Mesodermal cell (in vitro differentiated cells): ENCODE measurements at regions not wholly inside any gene's neighbourhood (a gene's known extent, or its start where the extent isn't known, plus 50 kb on each side); places are given as distances from the start of the nearest gene placed in this dataset.

Experiments
- H3K27ac ChIP-seq: 2 replicates; pipeline ENCODE4 v1.7.0; 2013; ENCODE audit warnings: mild to moderate bottlenecking, low read depth, low read length, moderate library complexity; ENCODE audit not compliant: severe bottlenecking
- H3K36me3 ChIP-seq: 2 replicates; pipeline ENCODE4 v1.7.1; 2013; ENCODE audit warnings: mild to moderate bottlenecking, low read length, moderate library complexity; ENCODE audit not compliant: control insufficient read depth, insufficient read depth
- H3K4me1 ChIP-seq: one replicate; pipeline ENCODE4 v1.7.1; 2013; ENCODE audit warnings: mild to moderate bottlenecking, low read length; ENCODE audit not compliant: insufficient read depth, control insufficient read depth, poor library complexity, severe bottlenecking
- H3K4me3 ChIP-seq: 2 replicates; pipeline ENCODE4 v1.7.0; 2013; ENCODE audit warnings: low read length, control low read depth, mild to moderate bottlenecking; ENCODE audit not compliant: insufficient read depth, poor library complexity, severe bottlenecking; ENCODE audit errors: extremely low read depth
- H3K9me3 ChIP-seq: 2 replicates; pipeline ENCODE4 v1.7.1; 2013; ENCODE audit warnings: mild to moderate bottlenecking, low read length, moderate library complexity; ENCODE audit not compliant: control insufficient read depth
- WGBS, 2 experiments: methylation state at CpG; one replicate each; pipeline ENCODE4 v1.1.5; 2013; ENCODE audit warnings: missing lambda C conversion rate in 2 of 2; ENCODE audit not compliant: insufficient coverage in 2 of 2; 5-methylcytosine and 5-hydroxymethylcytosine counted together

DNA sequence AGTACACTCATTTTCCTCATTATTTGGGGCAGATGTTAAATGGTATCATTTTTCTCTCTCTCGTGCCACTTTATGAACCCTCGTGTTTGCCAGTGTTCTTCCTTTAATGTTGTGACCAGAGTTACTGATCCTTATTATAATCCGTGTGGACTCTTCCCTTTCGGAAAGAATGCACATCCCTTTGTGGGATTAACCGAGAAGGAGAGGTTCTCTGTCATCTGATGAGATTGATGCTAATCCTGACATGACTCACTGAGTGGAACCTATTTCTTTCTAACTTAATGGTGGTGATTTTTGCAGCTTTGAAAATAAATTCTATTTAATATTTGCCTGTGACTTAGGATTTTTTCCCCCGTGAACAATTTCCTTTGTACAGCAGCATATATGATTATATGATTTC is 300.0 kb upstream of the MAN1A1 start:
- H3K4me1 ChIP-seq = no peaks in the 10 kb centered on the region
- no peak overlapping the region for H3K4me3 ChIP-seq
- no peaks in the 10 kb centered on the region for H3K36me3 ChIP-seq
- no peaks in the 10 kb centered on the region for H3K9me3 ChIP-seq
- no peak overlapping the region for H3K27ac ChIP-seq
- WGBS, 2 experiments = 93 to 96% methylated on average over 3 to 5 of the region's 6 CpGs

DNA sequence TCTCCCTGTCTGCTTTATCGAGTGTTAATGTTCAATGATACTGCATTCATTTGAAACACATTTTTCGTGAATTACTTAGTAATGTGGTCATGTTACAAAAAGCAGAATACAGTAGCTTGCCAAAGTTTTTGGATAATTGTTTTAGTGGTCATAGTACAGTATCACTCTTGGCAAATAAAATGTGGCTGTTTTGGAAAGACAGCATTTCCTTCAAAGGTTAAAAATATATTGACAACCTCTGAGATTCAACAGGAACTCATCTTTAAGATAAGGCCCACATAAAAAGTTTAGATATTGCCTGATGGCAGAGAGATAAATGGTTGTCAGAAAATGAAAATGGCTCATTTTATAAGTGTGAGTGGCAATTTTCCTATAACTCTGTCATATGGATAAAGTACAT is 297.7 kb upstream of the MAN1A1 start:
- no peaks in the 10 kb centered on the region for H3K9me3 ChIP-seq
- H3K36me3 ChIP-seq = no peaks in the 10 kb centered on the region
- H3K4me3 ChIP-seq = no peak overlapping the region
- H3K27ac ChIP-seq = no peak overlapping the region
- H3K4me1 ChIP-seq = no peaks in the 10 kb centered on the region
- 83 to 88% methylated on average over 1 to 2 of the region's 2 CpGs for WGBS, 2 experiments

DNA sequence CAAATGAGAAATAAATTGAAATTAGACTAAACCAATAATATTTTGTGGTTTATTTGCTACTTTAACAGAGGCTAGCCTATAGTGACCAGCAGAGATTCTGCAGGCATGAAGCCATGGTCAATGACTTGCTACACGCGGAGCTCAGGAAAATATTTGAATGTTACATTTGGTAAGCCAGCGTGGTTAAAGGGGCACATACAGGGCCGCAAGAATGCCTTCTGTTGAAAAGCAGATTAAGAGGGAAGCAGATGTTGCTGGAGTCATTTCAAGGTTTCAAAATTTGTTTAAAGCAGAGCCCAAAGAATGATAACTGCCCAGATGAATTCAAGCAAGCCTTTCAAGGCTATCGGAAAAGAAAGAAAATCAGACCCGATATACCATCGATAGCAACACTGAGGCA is 294.3 kb upstream of the MAN1A1 start:
- Histone ChIP-seq H3K36me3 (no peaks in the 10 kb centered on the region), H3K4me3 (no peak overlapping the region), H3K27ac (no peak overlapping the region), H3K9me3 (no peaks in the 10 kb centered on the region), H3K4me1 (no peaks in the 10 kb centered on the region)
- 97% methylated on average over 7 of the region's 7 CpGs for WGBS, 2 experiments

DNA sequence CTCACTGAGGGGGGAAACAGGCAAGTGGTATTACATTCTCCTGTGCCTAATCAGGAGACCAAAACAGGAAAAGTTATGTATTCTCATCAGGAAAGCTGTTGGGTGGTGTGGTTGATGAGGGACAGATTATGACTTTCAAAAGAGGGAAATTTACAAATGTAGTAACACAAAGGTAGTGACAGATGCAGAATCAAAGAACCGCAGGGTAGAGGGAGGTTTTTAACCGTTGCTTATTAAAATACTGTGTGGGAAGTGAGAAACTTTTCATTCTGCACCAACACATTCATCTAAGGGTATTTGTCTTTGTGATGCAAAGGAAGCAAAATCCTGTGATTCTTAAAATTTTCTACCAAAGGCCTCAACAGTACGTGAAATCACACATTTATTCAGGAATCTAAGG is 288.2 kb upstream of the MAN1A1 start:
- H3K4me1 ChIP-seq = no peaks in the 10 kb centered on the region
- WGBS, 2 experiments = no CpG with 5 or more reads among the region's 3 CpGs

DNA sequence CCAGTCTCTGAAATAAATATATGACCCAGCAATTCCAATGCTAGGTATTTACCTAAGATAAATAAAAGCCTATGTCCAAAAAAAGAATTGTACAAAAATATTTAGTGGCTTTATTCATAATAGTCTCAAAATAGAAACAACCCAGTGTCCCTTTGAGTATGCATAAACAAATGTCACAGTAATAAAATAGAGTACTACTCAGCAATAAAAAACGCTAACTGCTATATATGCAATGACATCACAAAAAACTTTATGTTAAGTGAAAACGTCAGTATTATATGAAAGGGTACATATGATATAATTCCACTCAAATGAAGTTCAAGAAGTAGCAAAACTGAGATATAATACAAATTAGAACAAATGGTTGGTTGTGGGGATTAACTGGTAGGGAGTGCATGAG is 286.5 kb upstream of the MAN1A1 start:
- H3K4me1 ChIP-seq = no peaks in the 10 kb centered on the region
- H3K27ac ChIP-seq = no peak overlapping the region
- no peak overlapping the region for H3K4me3 ChIP-seq
- no peaks in the 10 kb centered on the region for H3K36me3 ChIP-seq
- H3K9me3 ChIP-seq = no peaks in the 10 kb centered on the region
- WGBS, 2 experiments = no CpG with 5 or more reads among the region's 2 CpGs

More for the DNA sequence above, 288.2 kb upstream of the MAN1A1 start:
- Histone ChIP-seq H3K4me3 (no peak overlapping the region), H3K36me3 (no peaks in the 10 kb centered on the region), H3K9me3 (no peaks in the 10 kb centered on the region), H3K27ac (no peak overlapping the region)

DNA sequence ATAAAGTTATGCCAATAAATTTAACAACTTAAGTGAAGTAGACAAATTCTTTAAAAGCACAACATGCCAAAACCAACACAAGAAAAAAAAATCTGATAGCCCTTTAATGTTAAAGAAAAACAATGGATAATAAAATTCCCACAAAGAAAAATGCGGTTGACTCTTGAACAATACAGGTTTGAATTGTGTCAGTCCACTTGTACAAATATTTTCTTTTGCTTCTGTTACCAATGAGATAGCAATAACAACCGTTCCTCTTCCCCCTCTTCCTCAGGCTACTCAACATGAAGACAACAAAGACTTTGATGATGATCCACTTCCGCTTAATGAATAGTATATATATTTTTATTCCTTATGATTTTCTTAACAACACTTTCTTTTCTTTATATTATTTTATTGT is 283.9 kb upstream of the MAN1A1 start:
- Histone ChIP-seq H3K27ac (no peak overlapping the region), H3K36me3 (no peaks in the 10 kb centered on the region), H3K9me3 (no peaks in the 10 kb centered on the region), H3K4me1 (peaks cover 1% of the 10 kb centered on the region), H3K4me3 (no peak overlapping the region)
- 100% methylated on average over 1 of the region's 3 CpGs; no CpG with 5 or more reads in 1 of the 2 experiments for WGBS, 2 experiments

DNA sequence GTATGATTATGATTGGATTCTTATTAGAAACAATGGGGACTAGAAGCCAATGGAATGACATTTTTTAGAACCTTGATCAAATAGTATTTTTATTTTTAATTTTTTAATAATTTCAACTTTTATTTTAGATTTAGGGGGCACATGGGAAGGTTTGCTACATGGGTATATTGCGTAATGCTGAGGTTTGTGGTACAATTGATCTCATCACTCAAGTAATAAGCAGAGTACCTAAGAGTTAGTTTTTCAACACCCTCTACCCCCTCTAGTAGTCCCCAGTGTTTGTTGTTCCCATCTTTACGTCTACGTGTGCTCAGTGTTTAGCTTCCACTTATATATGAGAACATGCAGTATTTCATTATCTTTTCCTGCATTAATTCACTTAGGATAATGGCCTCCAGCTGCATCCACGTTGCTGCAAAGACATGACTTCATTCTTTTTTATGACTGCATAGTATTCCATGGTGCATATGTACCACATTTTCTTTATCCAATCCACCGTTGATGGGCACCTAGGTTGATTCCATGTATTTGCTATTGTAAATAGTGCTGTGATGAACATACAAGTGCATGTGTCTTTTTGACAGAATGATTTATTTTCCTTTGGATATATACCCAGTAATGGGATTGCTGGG is 281.1 kb upstream of the MAN1A1 start:
- Histone ChIP-seq H3K36me3 (no peaks in the 10 kb centered on the region), H3K9me3 (no peaks in the 10 kb centered on the region), H3K27ac (no peak overlapping the region), H3K4me1 (peaks cover 7% of the 10 kb centered on the region), H3K4me3 (no peak overlapping the region)
- 80 to 90% methylated on average over 1 to 3 of the region's 5 CpGs for WGBS, 2 experiments

DNA sequence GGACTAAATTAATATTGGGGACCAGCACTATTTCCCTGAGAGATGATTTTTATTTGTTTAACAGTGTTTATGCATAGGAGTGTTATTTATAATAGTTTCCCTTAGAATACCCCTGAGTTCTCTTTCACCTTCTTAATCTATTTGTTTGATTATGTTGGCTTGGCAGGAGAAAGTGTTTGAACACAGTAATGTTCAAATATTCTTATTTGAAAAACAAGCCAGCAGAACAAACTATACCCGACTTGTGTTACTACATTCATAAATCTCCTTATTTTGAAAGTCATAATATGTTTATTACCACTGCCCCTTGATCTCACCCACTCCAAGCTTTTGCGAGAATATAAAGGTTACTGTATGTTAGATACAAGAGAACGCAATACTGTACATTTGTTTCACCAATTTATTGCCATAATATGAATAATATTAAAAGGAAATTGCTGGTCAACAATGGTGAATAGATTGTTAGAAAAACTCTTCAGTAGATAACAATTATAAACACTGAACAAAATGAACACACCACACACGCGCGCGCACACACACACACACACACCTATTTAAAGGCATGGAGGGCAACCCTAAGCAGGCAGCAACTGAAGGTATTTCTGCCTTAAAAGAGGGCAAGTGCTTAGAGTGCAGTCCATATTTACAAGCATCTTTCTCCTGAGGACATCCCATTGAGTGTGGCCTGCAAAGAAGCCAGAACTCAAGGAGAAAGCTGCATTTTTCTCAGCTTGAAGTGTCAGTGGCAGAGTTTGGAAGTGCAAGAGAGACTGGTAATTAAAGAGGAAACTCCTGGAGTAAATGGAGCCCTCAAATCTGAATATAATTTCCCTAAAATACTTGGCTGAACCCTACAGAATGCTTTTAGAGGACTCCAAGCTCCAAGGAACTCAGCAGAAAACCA is 279.4 kb upstream of the MAN1A1 start:
- Histone ChIP-seq H3K27ac (no peak overlapping the region), H3K9me3 (no peaks in the 10 kb centered on the region), H3K36me3 (no peaks in the 10 kb centered on the region), H3K4me1 (peaks cover 7% of the 10 kb centered on the region), H3K4me3 (no peak overlapping the region)
- WGBS, 2 experiments = 100% methylated on average over 4 of the region's 7 CpGs; no CpG with 5 or more reads in 1 of the 2 experiments

DNA sequence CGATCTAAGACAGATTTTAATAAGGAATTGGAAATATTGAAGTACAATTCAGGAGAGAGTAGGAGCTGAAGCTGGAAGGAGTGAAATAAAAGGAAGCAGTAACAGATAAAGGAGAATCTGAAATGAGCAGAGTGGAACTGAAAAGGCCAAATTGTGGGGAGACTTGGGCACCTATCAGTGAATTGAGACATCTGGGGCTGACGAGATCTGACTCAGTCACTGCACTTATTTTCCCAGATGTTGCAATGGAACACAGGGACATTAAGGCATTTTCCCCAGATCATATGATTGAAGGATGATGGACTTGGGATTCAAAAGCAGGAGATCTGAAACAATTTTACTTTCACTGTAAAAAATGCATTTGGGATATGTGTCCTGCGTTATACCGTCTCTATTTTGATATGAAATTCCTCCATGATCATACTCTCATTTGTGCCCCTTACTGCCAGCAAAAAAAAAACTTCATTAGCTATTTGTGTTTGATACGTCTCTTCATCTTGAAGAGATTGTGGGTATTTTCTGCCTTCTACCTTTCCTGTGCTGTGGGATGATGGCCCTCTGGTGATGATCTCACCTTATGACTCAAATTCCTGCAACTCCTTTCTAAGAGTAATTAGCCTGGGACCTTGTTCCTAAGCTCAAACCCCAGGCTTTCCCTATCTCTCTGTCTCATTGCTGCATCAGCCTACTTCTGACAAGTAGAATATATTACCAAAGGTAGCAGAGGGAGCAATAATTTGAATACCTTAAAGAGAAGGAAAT is 278.5 kb upstream of the MAN1A1 start:
- 93 to 96% methylated on average over 1 to 2 of the region's 5 CpGs for WGBS, 2 experiments
- peaks cover 7% of the 10 kb centered on the region for H3K4me1 ChIP-seq
- H3K9me3 ChIP-seq = no peaks in the 10 kb centered on the region
- no peaks in the 10 kb centered on the region for H3K36me3 ChIP-seq
- H3K4me3 ChIP-seq = no peak overlapping the region
- H3K27ac ChIP-seq = no peak overlapping the region

DNA sequence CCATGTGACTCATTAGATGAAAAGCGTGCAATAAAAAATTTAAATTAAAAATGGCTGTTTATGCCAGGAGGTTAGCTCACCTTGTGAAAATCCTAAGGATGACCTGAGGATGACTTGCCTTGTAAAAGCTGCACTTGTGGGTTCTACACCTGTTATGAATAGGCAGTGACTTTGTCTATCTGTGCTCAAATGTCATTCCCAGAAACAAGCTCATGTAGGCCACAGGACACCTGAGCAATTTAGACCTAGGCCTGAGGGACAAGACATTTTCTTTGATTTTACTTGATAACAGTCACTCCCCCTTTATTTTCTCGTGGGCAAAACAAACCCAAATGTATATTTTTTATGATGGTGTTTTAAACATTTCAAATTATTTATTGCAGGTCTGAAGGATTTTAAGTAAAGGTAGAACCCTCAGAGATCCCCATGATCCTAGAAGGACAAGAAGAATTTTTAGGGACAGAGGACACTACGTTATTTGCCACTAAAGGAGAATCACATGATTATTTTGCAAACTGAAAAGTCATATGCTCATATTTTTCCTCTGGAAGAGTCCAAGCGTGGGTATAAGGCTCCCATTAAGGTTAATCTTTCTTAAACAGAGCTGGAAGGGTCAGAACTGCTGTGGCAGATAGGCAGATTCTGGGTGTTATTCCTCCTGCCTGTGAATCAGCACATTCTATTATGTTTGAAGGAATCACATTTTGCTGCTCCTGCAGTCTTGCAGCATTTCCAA is 277.5 kb upstream of the MAN1A1 start:
- Histone ChIP-seq H3K4me3 (no peak overlapping the region), H3K27ac (no peak overlapping the region), H3K36me3 (no peaks in the 10 kb centered on the region), H3K9me3 (no peaks in the 10 kb centered on the region), H3K4me1 (peaks cover 7% of the 10 kb centered on the region)
- 82 to 85% methylated on average over 2 to 3 of the region's 4 CpGs for WGBS, 2 experiments
